ENCODE measurements at regions not wholly inside any gene's neighbourhood (a gene's known extent, or its start where the extent isn't known, plus 50 kb on each side); places are given as distances from the start of the nearest gene placed in this dataset.

GRCh38 chr1:221192055-221192454, 312.8 kb downstream of the HLX start:
- TF ChIP-seq, protein P1, sequence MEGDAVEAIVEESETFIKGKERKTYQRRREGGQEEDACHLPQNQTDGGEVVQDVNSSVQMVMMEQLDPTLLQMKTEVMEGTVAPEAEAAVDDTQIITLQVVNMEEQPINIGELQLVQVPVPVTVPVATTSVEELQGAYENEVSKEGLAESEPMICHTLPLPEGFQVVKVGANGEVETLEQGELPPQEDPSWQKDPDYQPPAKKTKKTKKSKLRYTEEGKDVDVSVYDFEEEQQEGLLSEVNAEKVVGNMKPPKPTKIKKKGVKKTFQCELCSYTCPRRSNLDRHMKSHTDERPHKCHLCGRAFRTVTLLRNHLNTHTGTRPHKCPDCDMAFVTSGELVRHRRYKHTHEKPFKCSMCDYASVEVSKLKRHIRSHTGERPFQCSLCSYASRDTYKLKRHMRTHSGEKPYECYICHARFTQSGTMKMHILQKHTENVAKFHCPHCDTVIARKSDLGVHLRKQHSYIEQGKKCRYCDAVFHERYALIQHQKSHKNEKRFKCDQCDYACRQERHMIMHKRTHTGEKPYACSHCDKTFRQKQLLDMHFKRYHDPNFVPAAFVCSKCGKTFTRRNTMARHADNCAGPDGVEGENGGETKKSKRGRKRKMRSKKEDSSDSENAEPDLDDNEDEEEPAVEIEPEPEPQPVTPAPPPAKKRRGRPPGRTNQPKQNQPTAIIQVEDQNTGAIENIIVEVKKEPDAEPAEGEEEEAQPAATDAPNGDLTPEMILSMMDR (conservative IDR thresholded peaks at IDR 0.05) = peak; percentile 10
- H3K9me3 ChIP-seq (ENCODE audit: control insufficient read depth, low read length) = peaks cover 24% of the 10 kb centered on the region
- peaks cover under 1% of the 10 kb centered on the region for H3K36me3 Mint-ChIP-seq (ENCODE audit: low read depth)
- no peaks in the 10 kb centered on the region for H3K4me1 ChIP-seq (ENCODE audit: control insufficient read depth, insufficient read depth, low read length)
- no peak overlapping the region for H3K27ac ChIP-seq (ENCODE audit: low read depth, low read length)
- DNase-seq = no peak
- no peaks in the 10 kb centered on the region for H3K27me3 ChIP-seq (ENCODE audit: control insufficient read depth, insufficient read depth, low read length, poor library complexity, severe bottlenecking)
- peaks cover 2% of the 10 kb centered on the region for H3K27me3 Mint-ChIP-seq (ENCODE audit: insufficient read depth)
- no peak overlapping the region for H3K9ac ChIP-seq (ENCODE audit: extremely low read depth, low read length, poor library complexity, severe bottlenecking)
- no peak overlapping the region for H3K4me3 Mint-ChIP-seq
- H3K9me3 Mint-ChIP-seq = peaks cover 16% of the 10 kb centered on the region
- no peak overlapping the region for H3K4me3 ChIP-seq (ENCODE audit: low read length)
- no peak overlapping the region for H3K27ac Mint-ChIP-seq
- WGBS, 2 experiments (ENCODE audit: insufficient coverage in 1 of 2, insufficient read length in 1 of 2) = 89% methylated on average over 1 of the region's 1 CpG; no CpG with 5 or more reads in 1 of the 2 experiments
- no peaks in the 10 kb centered on the region for H3K4me1 Mint-ChIP-seq
- H3K36me3 ChIP-seq (ENCODE audit: control insufficient read depth, insufficient read depth, low read length) = no peaks in the 10 kb centered on the region

DNA sequence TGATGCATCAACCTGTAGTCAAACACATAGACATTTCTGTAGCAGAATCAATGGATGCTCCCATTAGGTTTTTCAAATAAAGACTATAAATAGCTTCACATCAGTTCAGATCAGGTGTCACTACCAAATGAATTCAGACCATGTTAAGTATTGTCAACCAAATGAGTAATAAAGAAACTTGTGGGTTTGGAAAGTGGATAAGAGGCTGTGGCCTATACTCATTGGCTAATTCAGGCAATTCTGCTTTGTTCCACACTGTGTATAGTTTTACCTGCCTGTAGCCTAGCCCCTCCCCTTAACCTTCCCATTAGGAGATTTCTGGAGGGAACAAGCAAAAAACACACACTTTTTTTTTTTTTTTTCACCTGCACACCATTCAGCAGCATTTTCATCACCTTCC, 321.2 kb downstream of the HLX start:
- Histone ChIP-seq H3K36me3 (ENCODE audit: control insufficient read depth, insufficient read depth, low read length) (no peaks in the 10 kb centered on the region), H3K27me3 (ENCODE audit: control insufficient read depth, insufficient read depth, low read length, poor library complexity, severe bottlenecking) (no peaks in the 10 kb centered on the region), H3K9ac (ENCODE audit: extremely low read depth, low read length, poor library complexity, severe bottlenecking) (no peak overlapping the region), H3K9me3 (ENCODE audit: control insufficient read depth, low read length) (peaks cover 40% of the 10 kb centered on the region), H3K4me1 (ENCODE audit: control insufficient read depth, insufficient read depth, low read length) (peaks cover 5% of the 10 kb centered on the region), H3K27ac (ENCODE audit: low read depth, low read length) (no peak overlapping the region), H3K4me3 (ENCODE audit: low read length) (no peak overlapping the region)
- Mint-ChIP-seq H3K36me3 (ENCODE audit: low read depth) (peaks cover 2% of the 10 kb centered on the region), H3K27ac (no peak overlapping the region), H3K4me3 (no peak overlapping the region), H3K27me3 (ENCODE audit: insufficient read depth) (peaks cover 4% of the 10 kb centered on the region), H3K4me1 (peaks cover 5% of the 10 kb centered on the region), H3K9me3 (peaks cover 39% of the 10 kb centered on the region)
- TF ChIP-seq, protein P1 (conservative IDR thresholded peaks at IDR 0.05) = no peak
- DNase-seq = no peak

DNA sequence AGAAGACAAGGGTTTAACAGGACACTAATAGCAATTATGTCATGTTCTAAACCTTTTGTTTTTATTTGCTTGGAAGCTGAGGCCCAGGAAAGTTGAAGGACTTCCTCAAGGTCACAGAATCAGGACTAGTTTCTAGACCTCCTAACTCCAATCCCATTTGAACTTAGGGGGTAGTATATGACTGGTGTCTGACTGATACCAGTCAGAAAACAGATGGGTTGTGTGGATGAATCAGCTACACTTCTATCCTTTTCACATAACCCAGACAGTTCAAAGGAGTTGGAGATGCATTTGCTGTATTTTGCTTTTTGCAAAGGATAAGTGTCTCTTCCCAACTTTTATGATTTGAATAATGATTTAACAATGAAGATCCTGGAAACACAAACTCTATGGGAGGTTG, 322.5 kb downstream of the HLX start:
- Histone ChIP-seq H3K27ac (ENCODE audit: low read depth, low read length) (no peak overlapping the region), H3K36me3 (ENCODE audit: control insufficient read depth, insufficient read depth, low read length) (no peaks in the 10 kb centered on the region), H3K4me1 (ENCODE audit: control insufficient read depth, insufficient read depth, low read length) (peaks cover 5% of the 10 kb centered on the region), H3K9ac (ENCODE audit: extremely low read depth, low read length, poor library complexity, severe bottlenecking) (no peak overlapping the region), H3K4me3 (ENCODE audit: low read length) (no peak overlapping the region), H3K9me3 (ENCODE audit: control insufficient read depth, low read length) (peaks cover 38% of the 10 kb centered on the region), H3K27me3 (ENCODE audit: control insufficient read depth, insufficient read depth, low read length, poor library complexity, severe bottlenecking) (no peaks in the 10 kb centered on the region)
- Mint-ChIP-seq H3K36me3 (ENCODE audit: low read depth) (peaks cover 2% of the 10 kb centered on the region), H3K27me3 (ENCODE audit: insufficient read depth) (peaks cover 2% of the 10 kb centered on the region), H3K4me3 (no peak overlapping the region), H3K27ac (no peak overlapping the region), H3K9me3 (peaks cover 26% of the 10 kb centered on the region), H3K4me1 (peaks cover 5% of the 10 kb centered on the region)
- no peak for DNase-seq
- TF ChIP-seq, protein P1 (conservative IDR thresholded peaks at IDR 0.05) = no peak
